ENCODE measurements at regions not wholly inside any gene's neighbourhood (a gene's known extent, or its start where the extent isn't known, plus 50 kb on each side); places are given as distances from the start of the nearest gene placed in this dataset.
A peak's percentile ranks its signal among the peaks of the same experiment; 100 is the strongest.

- intact Hi-C loops (cut with micrococcal nuclease; ENCODE audit: unreplicated experiment), result no loop called here
- Histone ChIP-seq H3K27ac (ENCODE audit: low read depth, low read length, poor library complexity, severe bottlenecking) (no peak overlapping the region), H3K36me3 (ENCODE audit: insufficient read depth, low read length, poor library complexity, severe bottlenecking) (no peaks in the 10 kb centered on the region), H3K4me3 (ENCODE audit: low read depth, low read length, poor library complexity, severe bottlenecking) (no peak overlapping the region), H3K27me3 (replicated peaks; ENCODE audit: insufficient read depth, low read depth, low read length, poor library complexity) (no peaks in the 10 kb centered on the region), H3K4me1 (ENCODE audit: insufficient read depth, low read length, poor library complexity, severe bottlenecking) (no peaks in the 10 kb centered on the region), H3K9me3 (ENCODE audit: low read depth, low read length, poor library complexity, severe bottlenecking) (no peaks in the 10 kb centered on the region)
- no peak for DNase-seq (ENCODE audit: low spot score)
- ChIA-PET POLR2A (ENCODE audit: low non-redundant PET) (no interaction called here), CTCF (no interaction called here)
- TF ChIP-seq EZH2 (IDR thresholded peaks at IDR 0.05; ENCODE audit: borderline replicate concordance, low read depth, low read length, poor library complexity, severe bottlenecking) (no peak), CTCF (conservative IDR thresholded peaks at IDR 0.05; ENCODE audit: low read depth, low read length) (no peak)
- no TSS peak for BruUV-seq (replicated peaks)
Measured at GRCh38 chr9:99377790-99378775, 156.0 kb downstream of the SEC61B start.

GRCh38 chr9:99383536-99383935 is 161.5 kb downstream of the SEC61B start:
- Histone ChIP-seq H3K4me1 (ENCODE audit: insufficient read depth, low read length, poor library complexity, severe bottlenecking) (peaks cover 15% of the 10 kb centered on the region), H3K36me3 (ENCODE audit: insufficient read depth, low read length, poor library complexity, severe bottlenecking) (no peaks in the 10 kb centered on the region), H3K27me3 (replicated peaks; ENCODE audit: insufficient read depth, low read depth, low read length, poor library complexity) (no peaks in the 10 kb centered on the region), H3K27ac (ENCODE audit: low read depth, low read length, poor library complexity, severe bottlenecking) (no peak overlapping the region), H3K9me3 (ENCODE audit: low read depth, low read length, poor library complexity, severe bottlenecking) (no peaks in the 10 kb centered on the region), H3K4me3 (ENCODE audit: low read depth, low read length, poor library complexity, severe bottlenecking) (no peak overlapping the region)
- ChIA-PET CTCF (no interaction called here), POLR2A (ENCODE audit: low non-redundant PET) (no interaction called here)
- intact Hi-C loops (cut with micrococcal nuclease; ENCODE audit: unreplicated experiment), result no loop called here
- no TSS peak for BruUV-seq (replicated peaks)
- TF ChIP-seq CTCF (conservative IDR thresholded peaks at IDR 0.05; ENCODE audit: low read depth, low read length) (no peak), EZH2 (IDR thresholded peaks at IDR 0.05; ENCODE audit: borderline replicate concordance, low read depth, low read length, poor library complexity, severe bottlenecking) (no peak)
- DNase-seq (ENCODE audit: low spot score), result no peak

GRCh38 chr9:99385215-99385614 is 163.1 kb downstream of the SEC61B start:
- H3K4me3 ChIP-seq (ENCODE audit: low read depth, low read length, poor library complexity, severe bottlenecking), result no peak overlapping the region
- TF ChIP-seq EZH2 (IDR thresholded peaks at IDR 0.05; ENCODE audit: borderline replicate concordance, low read depth, low read length, poor library complexity, severe bottlenecking) (no peak), CTCF (conservative IDR thresholded peaks at IDR 0.05; ENCODE audit: low read depth, low read length) (no peak)
- H3K27ac ChIP-seq (ENCODE audit: low read depth, low read length, poor library complexity, severe bottlenecking), result no peak overlapping the region
- no peaks in the 10 kb centered on the region for H3K9me3 ChIP-seq (ENCODE audit: low read depth, low read length, poor library complexity, severe bottlenecking)
- no peaks in the 10 kb centered on the region for H3K27me3 ChIP-seq (replicated peaks; ENCODE audit: insufficient read depth, low read depth, low read length, poor library complexity)
- CTCF ChIA-PET, result no interaction called here
- intact Hi-C loops (cut with micrococcal nuclease; ENCODE audit: unreplicated experiment), result no loop called here
- peak; percentile 50 for DNase-seq (ENCODE audit: low spot score)
- POLR2A ChIA-PET (ENCODE audit: low non-redundant PET), result no interaction called here
- peaks cover 15% of the 10 kb centered on the region for H3K4me1 ChIP-seq (ENCODE audit: insufficient read depth, low read length, poor library complexity, severe bottlenecking)
- no peaks in the 10 kb centered on the region for H3K36me3 ChIP-seq (ENCODE audit: insufficient read depth, low read length, poor library complexity, severe bottlenecking)
- no TSS peak for BruUV-seq (replicated peaks)

All from A673 (cell line).